Liver (tissue), 8 donors: ENCODE measurements at regions not wholly inside any gene's neighbourhood (a gene's known extent, or its start where the extent isn't known, plus 50 kb on each side); places are given as distances from the start of the nearest gene placed in this dataset.

Experiments
- DNase-seq: peaks from one replicate; pipeline ENCODE4 v3.0.0-alpha.2; 2017; ENCODE audit warnings: low spot score
- H3K27ac ChIP-seq, 2 donors: one replicate each; pipeline ENCODE4 v1.7.0; 2013; ENCODE audit warnings: inconsistent platforms in 2 of 2, low read length in 2 of 2, control low read depth in 1 of 2, low read depth in 1 of 2, mild to moderate bottlenecking in 1 of 2
- H3K27me3 ChIP-seq, 4 donors: one replicate each; pipeline versions ENCODE4 v1.6.1 to v1.7.0; 2013; ENCODE audit warnings: low read length in 3 of 4, inconsistent platforms in 1 of 4, mild to moderate bottlenecking in 1 of 4, moderate library complexity in 1 of 4; ENCODE audit not compliant: control insufficient read depth in 4 of 4, insufficient read depth in 4 of 4
- H3K36me3 ChIP-seq, 4 donors: one replicate each; pipeline versions ENCODE4 v1.6.1 to v1.7.0; 2013; ENCODE audit warnings: low read length in 3 of 4, mild to moderate bottlenecking in 3 of 4, low read depth in 1 of 4, moderate library complexity in 1 of 4; ENCODE audit not compliant: control insufficient read depth in 4 of 4, insufficient read depth in 3 of 4
- H3K4me1 ChIP-seq, 4 donors: one replicate each; pipeline versions ENCODE4 v1.6.1 to v1.7.0; 2013; ENCODE audit warnings: low read length in 3 of 4, mild to moderate bottlenecking in 3 of 4, moderate library complexity in 1 of 4; ENCODE audit not compliant: control insufficient read depth in 4 of 4, insufficient read depth in 4 of 4
- H3K4me3 ChIP-seq, 3 donors: one replicate each; pipeline versions ENCODE4 v1.6.1 to v1.7.0; 2013; ENCODE audit warnings: low read length in 3 of 3, control low read depth in 1 of 3, low read depth in 1 of 3, mild to moderate bottlenecking in 1 of 3
- H3K9ac ChIP-seq, 2 donors: one replicate each; pipeline ENCODE4 v1.7.0; 2013; ENCODE audit warnings: low read length in 2 of 2, mild to moderate bottlenecking in 2 of 2, moderate library complexity in 2 of 2, control low read depth in 1 of 2, low read depth in 1 of 2
- H3K9me3 ChIP-seq, 4 donors: one replicate each; pipeline versions ENCODE4 v1.6.1 to v1.7.0; 2013; ENCODE audit warnings: low read length in 3 of 4; ENCODE audit not compliant: control insufficient read depth in 4 of 4
- EGR1 ChIP-seq, 2 donors: IDR thresholded peaks; 2 replicates each; pipeline ENCODE4 v1.6.1; 2016 to 2018; ENCODE audit warnings: antibody characterized with exemption in 2 of 2, low read depth in 2 of 2
- FOXA1 ChIP-seq: IDR thresholded peaks from 2 replicates; pipeline ENCODE4 v1.6.1; 2016; ENCODE audit warnings: antibody characterized with exemption
- FOXA2 ChIP-seq: IDR thresholded peaks from 2 replicates; pipeline ENCODE4 v1.6.1; 2016; ENCODE audit warnings: antibody characterized with exemption
- GABPA ChIP-seq, 2 donors: IDR thresholded peaks in 1 of 2; conservative IDR thresholded peaks in 1 of 2; 2 replicates each; pipeline ENCODE4 v1.6.1; 2016; ENCODE audit warnings: antibody characterized with exemption in 2 of 2, mild to moderate bottlenecking in 1 of 2, moderate library complexity in 1 of 2
- HNF4A ChIP-seq, 2 donors: conservative IDR thresholded peaks; 2 replicates each; pipeline ENCODE4 v1.6.1; 2016; ENCODE audit warnings: antibody characterized with exemption in 2 of 2, mild to moderate bottlenecking in 2 of 2
- HNF4G ChIP-seq: IDR thresholded peaks from 2 replicates; pipeline ENCODE4 v1.6.1; 2016; ENCODE audit warnings: antibody characterized with exemption
- JUND ChIP-seq, 2 donors: IDR thresholded peaks; 2 replicates each; pipeline ENCODE4 v1.6.1; 2016; ENCODE audit warnings: antibody characterized with exemption in 2 of 2
- NR2F2 ChIP-seq: IDR thresholded peaks from 2 replicates; pipeline ENCODE4 v1.6.1; 2016; ENCODE audit warnings: antibody characterized with exemption
- RAD21 ChIP-seq, 2 donors: IDR thresholded peaks; 2 replicates each; pipeline ENCODE4 v1.6.1; 2016; ENCODE audit warnings: antibody characterized with exemption in 2 of 2, mild to moderate bottlenecking in 2 of 2
- RXRA ChIP-seq, 2 donors: IDR thresholded peaks; 2 replicates each; pipeline ENCODE4 v1.6.1; 2017 to 2018; ENCODE audit warnings: antibody characterized with exemption in 2 of 2, mild to moderate bottlenecking in 1 of 2
- SP1 ChIP-seq: IDR thresholded peaks from 2 replicates; pipeline ENCODE4 v1.6.1; 2018; ENCODE audit warnings: antibody characterized with exemption, mild to moderate bottlenecking
- TAF1 ChIP-seq: conservative IDR thresholded peaks from 2 replicates; pipeline ENCODE4 v1.6.1; 2016; ENCODE audit warnings: antibody characterized with exemption, mild to moderate bottlenecking
- YY1 ChIP-seq: IDR thresholded peaks from 2 replicates; pipeline ENCODE4 v1.6.1; 2016; ENCODE audit warnings: antibody characterized with exemption, mild to moderate bottlenecking
- WGBS: extraction: QIAGEN DNeasy Blood & Tissue Kit; methylation state at CpG from one replicate; pipeline ENCODE4 v1.1.7; 2013; 5-methylcytosine and 5-hydroxymethylcytosine counted together
- TF ChIP-seq, protein P1 (sequence below): IDR thresholded peaks from 2 replicates; pipeline ENCODE4 v1.6.1; 2016; ENCODE audit warnings: antibody characterized with exemption, mild to moderate bottlenecking
- TF ChIP-seq, protein P2 (sequence below): fragments of 150-350 bp; IDR thresholded peaks from 2 replicates; pipeline ENCODE4 v1.5.1; 2017; ENCODE audit warnings: improper control_type of control experiment, low read depth, low read length; ENCODE audit not compliant: missing input control
- TF ChIP-seq, protein P3 (sequence below): IDR thresholded peaks from 2 replicates; pipeline ENCODE4 v1.6.1; 2016; ENCODE audit warnings: antibody characterized with exemption
- TF ChIP-seq, protein P4 (sequence below): IDR thresholded peaks from 2 replicates; pipeline ENCODE4 v1.6.1; 2016; ENCODE audit warnings: antibody characterized with exemption
- TF ChIP-seq, protein P5 (sequence below): IDR thresholded peaks from 2 replicates; pipeline ENCODE4 v1.6.1; 2016; ENCODE audit warnings: antibody characterized with exemption
- donor health status: healthy.
- donor health status: healthy.
- donor health status: healthy.
- donor health status: healthy.
- donor health status: healthy.

DNA sequence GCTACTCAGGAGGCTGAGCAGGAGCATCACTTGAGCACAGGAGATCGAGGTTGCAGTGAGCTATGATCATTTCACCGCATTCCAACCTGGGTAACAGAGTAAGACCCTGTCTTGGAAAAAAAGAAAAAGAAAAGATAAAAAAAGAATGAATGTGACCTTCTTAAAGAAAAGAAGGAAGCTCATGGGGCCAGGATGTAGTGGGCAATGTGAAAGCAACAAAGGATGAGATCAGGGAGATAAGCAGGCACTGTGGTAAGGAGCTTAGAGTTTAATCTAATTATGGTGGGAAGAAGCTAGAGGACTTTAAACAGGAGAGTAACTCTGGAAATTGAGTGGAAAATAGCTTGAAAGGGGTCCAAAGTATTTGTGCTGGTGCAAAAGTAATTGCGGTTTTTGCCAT lies 231.6 kb upstream of the UBE2E2 start:
- WGBS, result 87% methylated on average over 3 of the region's 3 CpGs
- Histone ChIP-seq H3K9ac (no peak overlapping the region), H3K27me3 (peaks cover 0 to 4% (median 0%) of the 10 kb centered on the region in 4 donors), H3K4me1 (no peaks in the 10 kb centered on the region), H3K36me3 (no peaks in the 10 kb centered on the region), H3K4me3 (no peak overlapping the region), H3K9me3 (no peaks in the 10 kb centered on the region), H3K27ac (no peak overlapping the region)
- TF ChIP-seq, protein P1, sequence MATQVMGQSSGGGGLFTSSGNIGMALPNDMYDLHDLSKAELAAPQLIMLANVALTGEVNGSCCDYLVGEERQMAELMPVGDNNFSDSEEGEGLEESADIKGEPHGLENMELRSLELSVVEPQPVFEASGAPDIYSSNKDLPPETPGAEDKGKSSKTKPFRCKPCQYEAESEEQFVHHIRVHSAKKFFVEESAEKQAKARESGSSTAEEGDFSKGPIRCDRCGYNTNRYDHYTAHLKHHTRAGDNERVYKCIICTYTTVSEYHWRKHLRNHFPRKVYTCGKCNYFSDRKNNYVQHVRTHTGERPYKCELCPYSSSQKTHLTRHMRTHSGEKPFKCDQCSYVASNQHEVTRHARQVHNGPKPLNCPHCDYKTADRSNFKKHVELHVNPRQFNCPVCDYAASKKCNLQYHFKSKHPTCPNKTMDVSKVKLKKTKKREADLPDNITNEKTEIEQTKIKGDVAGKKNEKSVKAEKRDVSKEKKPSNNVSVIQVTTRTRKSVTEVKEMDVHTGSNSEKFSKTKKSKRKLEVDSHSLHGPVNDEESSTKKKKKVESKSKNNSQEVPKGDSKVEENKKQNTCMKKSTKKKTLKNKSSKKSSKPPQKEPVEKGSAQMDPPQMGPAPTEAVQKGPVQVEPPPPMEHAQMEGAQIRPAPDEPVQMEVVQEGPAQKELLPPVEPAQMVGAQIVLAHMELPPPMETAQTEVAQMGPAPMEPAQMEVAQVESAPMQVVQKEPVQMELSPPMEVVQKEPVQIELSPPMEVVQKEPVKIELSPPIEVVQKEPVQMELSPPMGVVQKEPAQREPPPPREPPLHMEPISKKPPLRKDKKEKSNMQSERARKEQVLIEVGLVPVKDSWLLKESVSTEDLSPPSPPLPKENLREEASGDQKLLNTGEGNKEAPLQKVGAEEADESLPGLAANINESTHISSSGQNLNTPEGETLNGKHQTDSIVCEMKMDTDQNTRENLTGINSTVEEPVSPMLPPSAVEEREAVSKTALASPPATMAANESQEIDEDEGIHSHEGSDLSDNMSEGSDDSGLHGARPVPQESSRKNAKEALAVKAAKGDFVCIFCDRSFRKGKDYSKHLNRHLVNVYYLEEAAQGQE, result no peak
- TF ChIP-seq NR2F2 (no peak), SP1 (no peak), JUND (IDR thresholded peaks at IDR 0.05) (no peak), GABPA (IDR thresholded peaks at IDR 0.05 in 1 of 2, conservative IDR thresholded peaks at IDR 0.05 in 1 of 2) (no peak), FOXA1 (no peak)
- TF ChIP-seq, protein P2, sequence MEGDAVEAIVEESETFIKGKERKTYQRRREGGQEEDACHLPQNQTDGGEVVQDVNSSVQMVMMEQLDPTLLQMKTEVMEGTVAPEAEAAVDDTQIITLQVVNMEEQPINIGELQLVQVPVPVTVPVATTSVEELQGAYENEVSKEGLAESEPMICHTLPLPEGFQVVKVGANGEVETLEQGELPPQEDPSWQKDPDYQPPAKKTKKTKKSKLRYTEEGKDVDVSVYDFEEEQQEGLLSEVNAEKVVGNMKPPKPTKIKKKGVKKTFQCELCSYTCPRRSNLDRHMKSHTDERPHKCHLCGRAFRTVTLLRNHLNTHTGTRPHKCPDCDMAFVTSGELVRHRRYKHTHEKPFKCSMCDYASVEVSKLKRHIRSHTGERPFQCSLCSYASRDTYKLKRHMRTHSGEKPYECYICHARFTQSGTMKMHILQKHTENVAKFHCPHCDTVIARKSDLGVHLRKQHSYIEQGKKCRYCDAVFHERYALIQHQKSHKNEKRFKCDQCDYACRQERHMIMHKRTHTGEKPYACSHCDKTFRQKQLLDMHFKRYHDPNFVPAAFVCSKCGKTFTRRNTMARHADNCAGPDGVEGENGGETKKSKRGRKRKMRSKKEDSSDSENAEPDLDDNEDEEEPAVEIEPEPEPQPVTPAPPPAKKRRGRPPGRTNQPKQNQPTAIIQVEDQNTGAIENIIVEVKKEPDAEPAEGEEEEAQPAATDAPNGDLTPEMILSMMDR, result no peak
- TF ChIP-seq, protein P3, sequence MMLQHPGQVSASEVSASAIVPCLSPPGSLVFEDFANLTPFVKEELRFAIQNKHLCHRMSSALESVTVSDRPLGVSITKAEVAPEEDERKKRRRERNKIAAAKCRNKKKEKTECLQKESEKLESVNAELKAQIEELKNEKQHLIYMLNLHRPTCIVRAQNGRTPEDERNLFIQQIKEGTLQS, result no peak
- no peak for DNase-seq

DNA sequence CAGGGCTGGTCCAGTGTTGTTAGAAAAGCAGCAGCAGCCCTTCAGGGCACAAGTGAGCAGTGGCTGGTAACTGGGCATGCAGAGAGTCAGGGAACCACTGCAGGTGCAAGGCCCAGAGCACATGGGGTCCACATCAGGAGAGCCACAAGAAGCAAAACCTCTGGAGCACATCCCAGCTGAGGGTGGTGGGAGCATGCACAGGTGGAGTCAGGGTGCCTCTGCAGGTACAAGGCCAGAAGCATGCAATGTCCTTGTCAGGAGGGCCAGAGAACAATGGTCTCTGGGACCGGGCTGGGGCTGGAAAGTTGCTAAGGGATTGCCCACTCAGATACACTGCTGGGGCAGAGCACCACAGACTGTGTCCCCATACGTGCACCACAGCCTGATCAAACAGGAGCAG lies 226.1 kb upstream of the UBE2E2 start:
- no peaks in the 10 kb centered on the region for H3K9me3 ChIP-seq
- no peaks in the 10 kb centered on the region for H3K36me3 ChIP-seq
- no peak overlapping the region for H3K27ac ChIP-seq
- no peak for TF ChIP-seq HNF4A (conservative IDR thresholded peaks at IDR 0.05)
- no peak for TF ChIP-seq HNF4G
- TF ChIP-seq, protein P1, result no peak
- TF ChIP-seq, protein P4, sequence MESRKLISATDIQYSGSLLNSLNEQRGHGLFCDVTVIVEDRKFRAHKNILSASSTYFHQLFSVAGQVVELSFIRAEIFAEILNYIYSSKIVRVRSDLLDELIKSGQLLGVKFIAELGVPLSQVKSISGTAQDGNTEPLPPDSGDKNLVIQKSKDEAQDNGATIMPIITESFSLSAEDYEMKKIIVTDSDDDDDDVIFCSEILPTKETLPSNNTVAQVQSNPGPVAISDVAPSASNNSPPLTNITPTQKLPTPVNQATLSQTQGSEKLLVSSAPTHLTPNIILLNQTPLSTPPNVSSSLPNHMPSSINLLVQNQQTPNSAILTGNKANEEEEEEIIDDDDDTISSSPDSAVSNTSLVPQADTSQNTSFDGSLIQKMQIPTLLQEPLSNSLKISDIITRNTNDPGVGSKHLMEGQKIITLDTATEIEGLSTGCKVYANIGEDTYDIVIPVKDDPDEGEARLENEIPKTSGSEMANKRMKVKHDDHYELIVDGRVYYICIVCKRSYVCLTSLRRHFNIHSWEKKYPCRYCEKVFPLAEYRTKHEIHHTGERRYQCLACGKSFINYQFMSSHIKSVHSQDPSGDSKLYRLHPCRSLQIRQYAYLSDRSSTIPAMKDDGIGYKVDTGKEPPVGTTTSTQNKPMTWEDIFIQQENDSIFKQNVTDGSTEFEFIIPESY, result no peak
- TF ChIP-seq, protein P2, result no peak
- no peak for TF ChIP-seq JUND (IDR thresholded peaks at IDR 0.05)
- no peak for TF ChIP-seq GABPA (IDR thresholded peaks at IDR 0.05 in 1 of 2, conservative IDR thresholded peaks at IDR 0.05 in 1 of 2)
- no peak for TF ChIP-seq YY1
- no peak for TF ChIP-seq SP1
- TF ChIP-seq, protein P3, result no peak
- no peak for TF ChIP-seq RXRA (IDR thresholded peaks at IDR 0.05)
- no peak for TF ChIP-seq TAF1
- TF ChIP-seq, protein P5, sequence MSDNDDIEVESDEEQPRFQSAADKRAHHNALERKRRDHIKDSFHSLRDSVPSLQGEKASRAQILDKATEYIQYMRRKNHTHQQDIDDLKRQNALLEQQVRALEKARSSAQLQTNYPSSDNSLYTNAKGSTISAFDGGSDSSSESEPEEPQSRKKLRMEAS, result no peak
- TF ChIP-seq NR2F2, result no peak
- TF ChIP-seq EGR1 (IDR thresholded peaks at IDR 0.05; ENCODE audit: low read depth in 2 of 2), result no peak
- no peak for TF ChIP-seq FOXA1
- TF ChIP-seq FOXA2, result no peak
- TF ChIP-seq RAD21 (IDR thresholded peaks at IDR 0.05), result no peak
- H3K27me3 ChIP-seq, result no peaks in the 10 kb centered on the region
- no peak overlapping the region for H3K9ac ChIP-seq
- no peaks in the 10 kb centered on the region for H3K4me1 ChIP-seq
- no peak for DNase-seq
- 83% methylated on average over 2 of the region's 2 CpGs for WGBS
- H3K4me3 ChIP-seq, result no peak overlapping the region
